ENCODE measurements at regions not wholly inside any gene's neighbourhood (a gene's known extent, or its start where the extent isn't known, plus 50 kb on each side); places are given as distances from the start of the nearest gene placed in this dataset.

DNA sequence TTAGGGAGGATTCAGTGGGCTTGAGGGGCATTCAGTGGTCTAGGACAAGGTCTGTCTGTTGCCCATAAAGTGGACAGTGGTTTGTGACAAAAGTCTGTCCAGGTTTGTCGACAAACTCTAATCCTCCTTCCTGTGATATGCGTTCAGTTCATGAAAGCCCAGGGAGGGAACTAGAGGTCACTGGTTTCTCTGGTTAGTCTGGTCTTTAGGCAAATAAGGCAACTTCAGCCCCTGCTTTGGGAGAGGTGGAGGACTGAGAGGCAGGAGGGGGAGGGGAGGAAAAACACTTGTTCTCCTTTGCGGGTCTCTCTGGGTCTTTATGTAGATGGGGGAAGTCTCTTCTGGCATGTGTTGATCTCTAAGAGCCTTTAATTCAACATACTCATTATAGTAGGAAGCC, 235.1 kb upstream of the PWP1 start:
- Histone ChIP-seq H3K9me3 (ENCODE audit: control insufficient read depth, low read length) (no peaks in the 10 kb centered on the region), H3K27me3 (ENCODE audit: control insufficient read depth, insufficient read depth, low read length) (peaks cover 3% of the 10 kb centered on the region), H3K9ac (ENCODE audit: low read length) (no peak overlapping the region), H3K4me1 (ENCODE audit: control insufficient read depth, insufficient read depth, low read length) (no peaks in the 10 kb centered on the region), H3K36me3 (ENCODE audit: control insufficient read depth, insufficient read depth, low read length) (no peaks in the 10 kb centered on the region), H3K4me3 (ENCODE audit: low read length) (no peak overlapping the region)

DNA sequence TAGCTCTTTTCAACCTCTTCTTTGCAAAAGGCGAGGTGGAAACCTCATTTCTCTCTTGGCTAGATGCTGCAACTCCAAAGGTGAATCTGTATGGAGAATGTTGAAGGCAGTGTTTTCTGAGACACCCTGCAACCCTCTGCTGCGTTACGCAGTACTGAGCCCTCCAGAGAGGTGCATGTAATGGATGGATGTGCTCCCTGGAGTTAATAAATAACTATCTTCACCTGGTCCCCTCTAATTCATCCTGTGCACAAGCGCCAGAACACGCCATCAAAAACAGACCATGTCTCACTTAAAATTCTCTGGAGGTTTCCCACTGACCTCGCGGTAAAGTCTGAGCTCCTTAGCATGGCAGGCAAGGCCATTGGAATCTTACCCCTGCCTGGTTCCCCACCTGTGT, 234.4 kb upstream of the PWP1 start:
- Histone ChIP-seq H3K36me3 (ENCODE audit: control insufficient read depth, insufficient read depth, low read length) (no peaks in the 10 kb centered on the region), H3K9ac (ENCODE audit: low read length) (no peak overlapping the region), H3K27me3 (ENCODE audit: control insufficient read depth, insufficient read depth, low read length) (peaks cover 3% of the 10 kb centered on the region), H3K4me1 (ENCODE audit: control insufficient read depth, insufficient read depth, low read length) (no peaks in the 10 kb centered on the region), H3K4me3 (ENCODE audit: low read length) (no peak overlapping the region), H3K9me3 (ENCODE audit: control insufficient read depth, low read length) (no peaks in the 10 kb centered on the region)

DNA sequence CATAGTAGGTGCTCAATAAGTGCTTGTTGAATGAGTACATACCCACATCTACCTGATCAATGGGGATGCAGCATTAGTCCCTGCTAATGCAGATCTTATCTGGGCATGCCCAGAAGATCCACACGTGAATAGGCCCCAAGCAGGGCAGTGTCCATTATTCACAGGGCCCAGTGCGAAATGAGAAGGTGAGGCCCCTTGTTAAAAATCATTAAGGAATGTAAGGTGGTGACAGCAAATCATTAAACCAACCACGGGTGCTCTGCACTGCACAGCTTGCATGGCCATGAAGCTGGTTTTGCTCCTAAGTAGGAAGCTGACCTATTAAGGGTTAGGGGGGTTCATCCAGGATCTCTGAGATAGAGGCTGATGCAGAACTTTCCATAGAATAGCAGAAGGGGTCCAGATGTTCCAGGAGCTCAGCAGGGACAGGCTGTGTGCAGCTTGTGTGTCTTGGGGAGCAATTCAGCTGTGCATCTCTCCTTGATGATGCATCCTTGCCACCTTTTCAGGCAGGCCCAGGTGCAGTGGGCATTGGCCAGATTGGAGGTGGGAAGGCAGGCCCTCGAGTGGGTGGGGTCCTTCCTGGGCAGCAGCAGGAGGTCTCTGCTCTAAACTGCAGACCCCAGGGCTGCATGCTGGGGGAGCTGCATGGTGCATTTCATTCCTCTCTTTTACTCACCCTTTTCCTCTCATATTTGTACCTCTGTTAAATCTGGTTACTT, 231.3 kb upstream of the PWP1 start:
- no peak overlapping the region for H3K4me3 ChIP-seq (ENCODE audit: low read length)
- H3K9me3 ChIP-seq (ENCODE audit: control insufficient read depth, low read length), result no peaks in the 10 kb centered on the region
- no peaks in the 10 kb centered on the region for H3K4me1 ChIP-seq (ENCODE audit: control insufficient read depth, insufficient read depth, low read length)
- H3K9ac ChIP-seq (ENCODE audit: low read length), result no peak overlapping the region
- H3K27me3 ChIP-seq (ENCODE audit: control insufficient read depth, insufficient read depth, low read length), result peaks cover 3% of the 10 kb centered on the region
- H3K36me3 ChIP-seq (ENCODE audit: control insufficient read depth, insufficient read depth, low read length), result no peaks in the 10 kb centered on the region

DNA sequence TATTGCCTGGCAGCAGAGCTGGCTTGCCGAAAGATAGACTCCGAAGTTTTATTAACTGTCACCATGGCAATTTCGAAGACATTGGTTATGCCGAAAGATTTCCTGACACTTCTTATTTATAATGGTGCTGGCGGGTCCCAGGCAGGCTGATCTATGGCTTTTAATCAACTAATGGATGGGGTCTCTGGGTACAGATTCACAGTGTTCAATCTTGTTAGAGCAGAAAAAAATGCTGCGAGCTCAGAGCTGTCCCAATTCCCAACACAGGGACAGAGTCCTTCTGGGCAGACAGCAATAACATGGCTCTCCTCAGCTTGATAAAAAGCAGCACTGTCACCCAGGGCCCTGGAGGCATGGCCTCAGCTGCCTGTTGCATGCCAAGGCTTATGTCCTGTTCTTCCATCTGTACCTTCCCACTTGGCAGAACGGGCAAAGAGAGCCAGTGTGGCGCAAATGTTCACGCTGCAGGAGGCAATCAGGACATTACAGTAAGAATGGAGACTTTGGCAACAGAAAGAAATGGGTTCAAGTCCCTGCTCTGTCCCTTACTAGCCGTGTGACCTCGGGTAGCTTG, 228.2 kb upstream of the PWP1 start:
- Histone ChIP-seq H3K27me3 (ENCODE audit: control insufficient read depth, insufficient read depth, low read length) (no peaks in the 10 kb centered on the region), H3K4me1 (ENCODE audit: control insufficient read depth, insufficient read depth, low read length) (no peaks in the 10 kb centered on the region), H3K9ac (ENCODE audit: low read length) (no peak overlapping the region), H3K9me3 (ENCODE audit: control insufficient read depth, low read length) (no peaks in the 10 kb centered on the region), H3K4me3 (ENCODE audit: low read length) (no peak overlapping the region), H3K36me3 (ENCODE audit: control insufficient read depth, insufficient read depth, low read length) (no peaks in the 10 kb centered on the region)

DNA sequence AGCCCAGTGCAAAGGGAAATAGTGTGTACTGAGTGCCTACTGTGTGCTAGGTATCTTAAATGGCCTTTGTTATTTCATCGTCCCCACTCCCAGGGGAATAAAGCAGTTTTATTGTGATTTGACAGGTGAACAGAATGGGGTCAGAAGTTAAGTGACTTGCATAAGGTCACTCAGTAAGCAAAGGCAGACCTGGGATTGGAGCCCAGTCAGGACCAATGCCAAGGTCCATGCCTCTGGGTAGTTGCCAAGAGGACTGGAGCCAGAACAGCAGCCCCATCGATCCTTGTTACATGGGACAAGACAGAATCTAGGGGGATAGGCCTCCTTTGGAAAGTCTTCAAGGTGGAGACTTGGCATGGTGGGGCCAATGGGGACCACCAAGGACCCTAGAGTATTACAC, 227.4 kb upstream of the PWP1 start:
- Histone ChIP-seq H3K4me3 (ENCODE audit: low read length) (no peak overlapping the region), H3K9me3 (ENCODE audit: control insufficient read depth, low read length) (no peaks in the 10 kb centered on the region), H3K9ac (ENCODE audit: low read length) (no peak overlapping the region), H3K27me3 (ENCODE audit: control insufficient read depth, insufficient read depth, low read length) (no peaks in the 10 kb centered on the region), H3K4me1 (ENCODE audit: control insufficient read depth, insufficient read depth, low read length) (no peaks in the 10 kb centered on the region), H3K36me3 (ENCODE audit: control insufficient read depth, insufficient read depth, low read length) (no peaks in the 10 kb centered on the region)

DNA sequence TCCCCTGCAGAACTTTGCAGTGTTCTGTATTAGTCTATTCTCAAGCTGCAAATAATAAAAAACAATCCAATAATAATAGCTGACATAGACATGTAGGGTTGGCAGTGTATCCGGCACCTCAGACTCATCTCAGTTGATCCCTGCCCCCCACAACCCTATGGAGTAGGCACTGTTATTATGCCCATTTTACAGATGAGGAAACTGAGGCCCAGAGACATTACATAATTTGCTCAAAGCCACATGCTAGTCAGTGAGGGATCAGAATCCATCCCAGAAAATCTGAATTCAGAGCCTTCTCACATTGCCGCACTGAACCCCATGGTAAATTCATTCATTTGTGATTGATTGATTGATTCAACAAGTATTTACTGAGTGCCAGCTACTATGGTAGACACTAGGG, 226.6 kb upstream of the PWP1 start:
- Histone ChIP-seq H3K9me3 (ENCODE audit: control insufficient read depth, low read length) (no peaks in the 10 kb centered on the region), H3K4me1 (ENCODE audit: control insufficient read depth, insufficient read depth, low read length) (no peaks in the 10 kb centered on the region), H3K27me3 (ENCODE audit: control insufficient read depth, insufficient read depth, low read length) (no peaks in the 10 kb centered on the region), H3K4me3 (ENCODE audit: low read length) (no peak overlapping the region), H3K36me3 (ENCODE audit: control insufficient read depth, insufficient read depth, low read length) (no peaks in the 10 kb centered on the region), H3K9ac (ENCODE audit: low read length) (no peak overlapping the region)

DNA sequence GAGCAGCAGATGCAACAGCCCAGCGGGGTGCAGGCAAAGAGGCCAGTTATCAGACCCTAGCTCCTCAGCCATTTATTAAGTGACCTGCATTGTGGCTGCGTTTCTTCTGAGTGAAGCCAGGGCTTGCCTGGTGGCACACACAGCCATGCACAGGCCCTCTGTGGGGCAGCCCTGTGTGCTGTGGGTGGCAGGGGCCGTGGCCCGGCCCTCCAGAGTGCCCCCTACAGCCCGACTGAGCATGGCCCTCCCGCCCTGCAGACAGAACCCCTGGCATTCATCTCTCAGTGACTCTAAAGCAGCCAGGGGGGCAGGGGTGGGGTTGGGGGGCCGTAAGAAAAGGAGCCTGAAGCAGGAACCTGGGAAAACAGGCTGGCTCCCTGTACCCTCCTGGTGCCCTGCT, 226.0 kb upstream of the PWP1 start:
- Histone ChIP-seq H3K36me3 (ENCODE audit: control insufficient read depth, insufficient read depth, low read length) (no peaks in the 10 kb centered on the region), H3K4me1 (ENCODE audit: control insufficient read depth, insufficient read depth, low read length) (no peaks in the 10 kb centered on the region), H3K27me3 (ENCODE audit: control insufficient read depth, insufficient read depth, low read length) (no peaks in the 10 kb centered on the region), H3K9me3 (ENCODE audit: control insufficient read depth, low read length) (no peaks in the 10 kb centered on the region), H3K9ac (ENCODE audit: low read length) (no peak overlapping the region), H3K4me3 (ENCODE audit: low read length) (no peak overlapping the region)

DNA sequence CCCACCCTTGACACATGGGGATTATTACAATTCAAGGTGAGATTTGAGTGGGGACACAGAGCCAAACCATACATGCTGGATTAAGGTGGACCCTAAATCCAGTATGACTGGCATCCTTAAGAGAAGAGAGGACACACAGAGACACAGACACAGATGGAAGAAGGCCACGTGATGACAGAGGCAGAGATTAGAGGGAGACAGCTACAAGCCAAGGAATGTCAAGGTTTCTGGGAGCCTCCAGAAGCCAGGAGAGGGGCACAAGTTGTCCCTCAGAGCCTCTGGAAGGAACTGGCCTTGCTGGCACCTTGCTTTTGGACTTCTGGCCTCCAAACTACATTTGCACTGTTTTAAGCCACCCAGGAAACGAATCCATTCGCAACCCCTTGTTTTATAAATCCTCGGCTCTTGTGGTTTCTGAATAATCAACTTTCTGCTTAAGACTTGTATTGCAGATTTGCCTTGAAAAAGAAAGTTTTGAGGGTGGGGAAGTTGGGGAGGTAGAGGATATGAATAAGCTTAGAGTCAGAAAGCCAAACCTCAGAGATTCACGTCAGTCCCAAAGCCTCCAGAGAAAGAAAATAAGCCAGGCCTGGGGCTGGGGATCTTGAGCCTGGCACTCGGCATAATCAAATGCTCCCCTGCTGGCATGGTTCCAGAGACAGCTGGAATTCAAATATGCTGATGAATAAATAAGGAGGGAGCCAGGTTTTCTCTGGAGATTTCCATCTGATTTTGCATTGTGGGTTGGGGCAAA, 224.2 kb upstream of the PWP1 start:
- Histone ChIP-seq H3K9ac (ENCODE audit: low read length) (no peak overlapping the region), H3K36me3 (ENCODE audit: control insufficient read depth, insufficient read depth, low read length) (no peaks in the 10 kb centered on the region), H3K9me3 (ENCODE audit: control insufficient read depth, low read length) (no peaks in the 10 kb centered on the region), H3K4me1 (ENCODE audit: control insufficient read depth, insufficient read depth, low read length) (no peaks in the 10 kb centered on the region), H3K27me3 (ENCODE audit: control insufficient read depth, insufficient read depth, low read length) (no peaks in the 10 kb centered on the region), H3K4me3 (ENCODE audit: low read length) (no peak overlapping the region)

DNA sequence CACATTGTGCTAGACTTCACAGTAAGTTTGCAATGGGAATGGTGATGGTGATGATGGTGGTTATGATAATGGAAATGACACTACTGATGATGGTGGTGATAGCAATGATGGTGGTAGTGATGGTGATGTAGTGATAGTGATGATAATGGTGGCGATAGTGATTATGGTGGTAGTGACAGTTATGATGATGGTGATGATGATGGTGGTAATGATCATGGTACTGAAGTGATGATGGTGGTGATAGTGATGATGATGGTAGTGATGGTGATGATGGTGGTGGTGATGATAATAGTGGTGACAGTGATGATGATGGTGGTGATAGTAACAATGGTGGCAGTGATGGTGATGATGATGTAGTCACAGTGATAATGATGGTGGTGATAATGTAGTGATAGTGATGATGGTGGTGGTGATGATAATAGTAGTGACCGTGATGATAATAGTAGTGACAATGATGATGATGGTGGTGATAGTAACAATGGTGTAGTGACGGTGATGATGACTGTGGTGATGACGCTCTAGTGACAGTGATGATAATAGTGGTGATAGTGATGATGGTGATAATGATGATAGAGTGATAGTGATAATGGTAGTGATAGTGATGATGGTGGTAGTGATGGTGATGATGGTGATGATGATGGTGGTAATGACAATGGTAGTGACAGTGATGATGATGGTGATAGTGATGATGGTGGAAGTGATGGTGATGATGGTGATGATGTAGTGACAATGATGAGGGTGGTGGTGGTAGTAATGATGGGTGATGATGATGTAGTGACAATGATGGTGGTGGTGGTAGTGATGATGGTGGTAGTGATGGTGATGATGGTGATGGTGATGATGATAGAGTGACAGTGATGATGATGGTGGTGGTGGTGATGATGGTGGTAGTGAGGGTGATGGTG, 222.9 kb upstream of the PWP1 start:
- Histone ChIP-seq H3K9ac (ENCODE audit: low read length) (no peak overlapping the region), H3K4me1 (ENCODE audit: control insufficient read depth, insufficient read depth, low read length) (no peaks in the 10 kb centered on the region), H3K36me3 (ENCODE audit: control insufficient read depth, insufficient read depth, low read length) (no peaks in the 10 kb centered on the region), H3K9me3 (ENCODE audit: control insufficient read depth, low read length) (no peaks in the 10 kb centered on the region), H3K4me3 (ENCODE audit: low read length) (no peak overlapping the region), H3K27me3 (ENCODE audit: control insufficient read depth, insufficient read depth, low read length) (no peaks in the 10 kb centered on the region)

DNA sequence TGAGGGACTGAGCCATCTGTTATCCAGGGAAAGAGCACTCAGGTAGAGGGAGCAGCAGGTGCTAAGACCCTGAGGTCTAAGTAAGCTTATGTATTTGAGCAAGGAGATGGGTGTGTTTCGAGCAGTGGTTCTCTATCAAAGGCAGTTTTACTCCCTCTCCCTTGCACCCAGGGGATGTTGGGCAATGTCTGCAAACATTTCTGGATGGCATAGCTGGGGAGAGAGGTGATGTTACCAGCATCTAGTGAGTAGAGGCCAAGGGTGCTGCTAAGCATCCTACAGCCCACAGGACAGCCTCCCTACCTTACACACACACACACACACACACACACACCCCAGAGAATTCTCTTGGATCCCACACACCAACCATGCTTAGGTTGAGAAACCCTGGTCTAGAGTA, 221.0 kb upstream of the PWP1 start:
- Histone ChIP-seq H3K9ac (ENCODE audit: low read length) (no peak overlapping the region), H3K36me3 (ENCODE audit: control insufficient read depth, insufficient read depth, low read length) (no peaks in the 10 kb centered on the region), H3K9me3 (ENCODE audit: control insufficient read depth, low read length) (no peaks in the 10 kb centered on the region), H3K4me3 (ENCODE audit: low read length) (no peak overlapping the region), H3K4me1 (ENCODE audit: control insufficient read depth, insufficient read depth, low read length) (no peaks in the 10 kb centered on the region), H3K27me3 (ENCODE audit: control insufficient read depth, insufficient read depth, low read length) (peaks cover 4% of the 10 kb centered on the region)

DNA sequence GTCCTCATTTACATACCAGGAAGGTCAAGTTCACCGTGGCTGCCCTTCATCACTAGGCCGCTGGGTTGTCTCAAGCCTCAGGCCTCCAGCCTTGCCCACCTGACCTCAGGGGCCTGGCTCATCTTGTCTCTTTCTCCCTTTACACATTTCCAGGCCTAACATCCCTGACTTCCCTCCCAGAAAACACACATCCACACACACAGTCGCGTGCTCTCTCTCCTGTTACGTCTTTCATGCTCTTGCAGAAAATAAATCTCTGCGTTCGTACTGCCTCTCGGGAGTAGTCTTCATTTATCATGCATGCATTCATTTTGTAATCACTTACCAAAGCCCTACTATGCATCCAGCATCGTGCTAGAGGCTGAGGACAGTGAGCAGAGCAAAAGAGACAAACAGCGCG, 220.0 kb upstream of the PWP1 start:
- Histone ChIP-seq H3K4me1 (ENCODE audit: control insufficient read depth, insufficient read depth, low read length) (no peaks in the 10 kb centered on the region), H3K4me3 (ENCODE audit: low read length) (no peak overlapping the region), H3K9me3 (ENCODE audit: control insufficient read depth, low read length) (no peaks in the 10 kb centered on the region)

DNA sequence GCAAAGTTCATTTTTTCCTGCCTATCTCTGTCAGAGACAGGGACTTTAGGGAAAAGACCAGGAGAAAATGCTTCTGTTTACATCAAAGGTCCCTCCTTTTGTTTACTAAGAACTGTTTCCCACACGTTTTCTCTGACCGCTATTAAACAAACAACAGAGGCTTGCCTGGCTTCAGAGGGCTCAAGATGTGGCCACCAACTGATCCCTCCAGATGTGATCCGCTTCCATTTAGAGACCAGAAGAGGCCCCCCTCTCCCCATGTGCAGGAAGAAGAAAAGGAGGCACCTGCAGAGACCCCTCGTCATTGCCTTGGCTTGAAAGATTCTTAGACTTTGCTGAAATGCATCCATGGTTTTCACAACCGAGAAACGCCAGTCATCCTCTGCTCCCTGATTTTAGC, 217.9 kb upstream of the PWP1 start:
- Histone ChIP-seq H3K36me3 (ENCODE audit: control insufficient read depth, insufficient read depth, low read length) (no peaks in the 10 kb centered on the region), H3K4me3 (ENCODE audit: low read length) (no peak overlapping the region), H3K9me3 (ENCODE audit: control insufficient read depth, low read length) (no peaks in the 10 kb centered on the region), H3K4me1 (ENCODE audit: control insufficient read depth, insufficient read depth, low read length) (no peaks in the 10 kb centered on the region), H3K9ac (ENCODE audit: low read length) (no peak overlapping the region), H3K27me3 (ENCODE audit: control insufficient read depth, insufficient read depth, low read length) (peaks cover 6% of the 10 kb centered on the region)

More for the DNA sequence above, 220.0 kb upstream of the PWP1 start:
- Histone ChIP-seq H3K9ac (ENCODE audit: low read length) (no peak overlapping the region), H3K27me3 (ENCODE audit: control insufficient read depth, insufficient read depth, low read length) (peaks cover 4% of the 10 kb centered on the region), H3K36me3 (ENCODE audit: control insufficient read depth, insufficient read depth, low read length) (no peaks in the 10 kb centered on the region)

All from mucosa of stomach (tissue), 1 donor.